WTC11 (cell line): ENCODE measurements at regions not wholly inside any gene's neighbourhood (a gene's known extent, or its start where the extent isn't known, plus 50 kb on each side); places are given as distances from the start of the nearest gene placed in this dataset.

Source experiments
- ATAC-seq: fragments of 200-7000 bp; cut with Tn5 transposase; 2 replicates; pipeline ENCODE4 v1.10.0; 2021; ENCODE audit warnings: mild to moderate bottlenecking, moderate library complexity
- CTCF ChIA-PET: fragments of 300-600 bp; sonication (Branson Sonifier 250); formaldehyde crosslinking; loops from one replicate; lab custom pipeline; 2021; ENCODE audit warnings: antibody characterized with exemption; lab: Charles Lee
- POLR2A ChIA-PET: fragments of 350-600 bp; sonication (Branson Sonifier 250); formaldehyde crosslinking; loops from one replicate; lab custom pipeline; 2021; ENCODE audit warnings: antibody characterized with exemption; lab: Charles Lee
- DNase-seq: peaks from one replicate; pipeline ENCODE4 v3.0.0; 2021; ENCODE audit warnings: low spot score
- H3K27ac Mint-ChIP-seq: 2 replicates; pipeline ENCODE4 v1.8.0; 2021; ENCODE audit warnings: mixed read lengths
- H3K27me3 Mint-ChIP-seq: 2 replicates; pipeline ENCODE4 v1.8.0; 2021; ENCODE audit warnings: low read depth, mild to moderate bottlenecking, moderate library complexity, mixed read lengths
- H3K36me3 Mint-ChIP-seq: 2 replicates; pipeline ENCODE4 v1.8.0; 2021; ENCODE audit warnings: mixed read lengths
- H3K4me1 Mint-ChIP-seq: 2 replicates; pipeline ENCODE4 v1.8.0; 2022; ENCODE audit warnings: mixed read lengths
- H3K4me3 Mint-ChIP-seq: 2 replicates; pipeline ENCODE4 v1.8.0; 2021; ENCODE audit warnings: mild to moderate bottlenecking, moderate library complexity, mixed read lengths
- H3K9me3 Mint-ChIP-seq: 2 replicates; pipeline ENCODE4 v1.8.0; 2021; ENCODE audit warnings: mixed read lengths
- AFF4 ChIP-seq: sonication (generic); formaldehyde crosslinking; IDR thresholded peaks from 2 replicates; pipeline ENCODE4 v1.8.1; 2023; ENCODE audit warnings: mild to moderate bottlenecking, missing genetic modification reagents, borderline replicate concordance
- CTCF ChIP-seq: fragments of 200-600 bp; IDR thresholded peaks from 2 replicates; pipeline ENCODE4 v1.8.0; 2022; ENCODE audit warnings: antibody characterized with exemption
- E2F1 ChIP-seq: sonication (generic); formaldehyde crosslinking; IDR thresholded peaks from 2 replicates; pipeline ENCODE4 v1.8.0; 2022; ENCODE audit warnings: mild to moderate bottlenecking, missing genetic modification reagents
- ETV6 ChIP-seq: sonication (generic); formaldehyde crosslinking; IDR thresholded peaks from 2 replicates; pipeline ENCODE4 v1.8.1; 2022; ENCODE audit warnings: mild to moderate bottlenecking, missing genetic modification reagents
- HMGA2 ChIP-seq: fragments of 250-450 bp; sonication (Bioruptor Pico); IDR thresholded peaks from 2 replicates; pipeline ENCODE4 v1.4.0; 2021; ENCODE audit warnings: mild to moderate bottlenecking, moderate library complexity
- IRF2 ChIP-seq: sonication (generic); formaldehyde crosslinking; IDR thresholded peaks from 2 replicates; pipeline ENCODE4 v1.8.0; 2022; ENCODE audit warnings: low read depth, missing genetic modification reagents, borderline replicate concordance
- MYBL2 ChIP-seq: sonication (generic); formaldehyde crosslinking; IDR thresholded peaks from 2 replicates; pipeline ENCODE4 v1.8.1; 2023; ENCODE audit warnings: mild to moderate bottlenecking, moderate library complexity, missing genetic modification reagents
- NR2C2 ChIP-seq: sonication (generic); formaldehyde crosslinking; IDR thresholded peaks from 2 replicates; pipeline ENCODE4 v1.8.0; 2022; ENCODE audit warnings: mild to moderate bottlenecking, missing genetic modification reagents
- PRRX2 ChIP-seq: fragments of 250-450 bp; sonication (Bioruptor Pico); IDR thresholded peaks from 2 replicates; pipeline ENCODE4 v1.8.0; 2021; ENCODE audit warnings: mild to moderate bottlenecking
- SMAD4 ChIP-seq: sonication (generic); formaldehyde crosslinking; IDR thresholded peaks from 2 replicates; pipeline ENCODE4 v1.8.0; 2022; ENCODE audit warnings: mild to moderate bottlenecking, missing genetic modification reagents
- TEAD1 ChIP-seq: sonication (generic); formaldehyde crosslinking; IDR thresholded peaks from 2 replicates; pipeline ENCODE4 v1.8.0; 2022; ENCODE audit warnings: mild to moderate bottlenecking, missing genetic modification reagents
- ZNF232 ChIP-seq: sonication (generic); formaldehyde crosslinking; IDR thresholded peaks from 2 replicates; pipeline ENCODE4 v1.8.0; 2022; ENCODE audit warnings: mild to moderate bottlenecking, missing genetic modification reagents
- ZNF416 ChIP-seq: fragments of 250-450 bp; sonication (Bioruptor Pico); IDR thresholded peaks from 2 replicates; pipeline ENCODE4 v1.9.0; 2021; ENCODE audit warnings: mild to moderate bottlenecking, inconsistent platforms
- ZNF671 ChIP-seq: fragments of 250-450 bp; sonication (Bioruptor Pico); IDR thresholded peaks from 2 replicates; pipeline ENCODE4 v1.8.0; 2021; ENCODE audit warnings: mild to moderate bottlenecking
- TF ChIP-seq, protein P1 (sequence below): fragments of 250-450 bp; sonication (Bioruptor Pico); conservative IDR thresholded peaks from 2 replicates; pipeline ENCODE4 v1.9.0; 2021; ENCODE audit warnings: mild to moderate bottlenecking
- TF ChIP-seq, protein P2 (sequence below): sonication (generic); formaldehyde crosslinking; IDR thresholded peaks from 2 replicates; pipeline ENCODE4 v1.8.1; 2022; ENCODE audit warnings: low read depth, missing genetic modification reagents, borderline replicate concordance

GRCh38 chr13:112174476-112175110 lies 107.6 kb downstream of the SOX1 start:
- Mint-ChIP-seq H3K4me3 (no peak overlapping the region), H3K4me1 (no peaks in the 10 kb centered on the region), H3K27me3 (no peaks in the 10 kb centered on the region; the same call in 1 of the 2 replicates), H3K9me3 (peaks cover 20% of the 10 kb centered on the region), H3K27ac (no peak overlapping the region), H3K36me3 (peaks cover 7% of the 10 kb centered on the region)
- POLR2A ChIA-PET, result no interaction called here
- DNase-seq (no peak), ATAC-seq (no peak)
- CTCF ChIA-PET, result no interaction called here
- TF ChIP-seq, protein P1, sequence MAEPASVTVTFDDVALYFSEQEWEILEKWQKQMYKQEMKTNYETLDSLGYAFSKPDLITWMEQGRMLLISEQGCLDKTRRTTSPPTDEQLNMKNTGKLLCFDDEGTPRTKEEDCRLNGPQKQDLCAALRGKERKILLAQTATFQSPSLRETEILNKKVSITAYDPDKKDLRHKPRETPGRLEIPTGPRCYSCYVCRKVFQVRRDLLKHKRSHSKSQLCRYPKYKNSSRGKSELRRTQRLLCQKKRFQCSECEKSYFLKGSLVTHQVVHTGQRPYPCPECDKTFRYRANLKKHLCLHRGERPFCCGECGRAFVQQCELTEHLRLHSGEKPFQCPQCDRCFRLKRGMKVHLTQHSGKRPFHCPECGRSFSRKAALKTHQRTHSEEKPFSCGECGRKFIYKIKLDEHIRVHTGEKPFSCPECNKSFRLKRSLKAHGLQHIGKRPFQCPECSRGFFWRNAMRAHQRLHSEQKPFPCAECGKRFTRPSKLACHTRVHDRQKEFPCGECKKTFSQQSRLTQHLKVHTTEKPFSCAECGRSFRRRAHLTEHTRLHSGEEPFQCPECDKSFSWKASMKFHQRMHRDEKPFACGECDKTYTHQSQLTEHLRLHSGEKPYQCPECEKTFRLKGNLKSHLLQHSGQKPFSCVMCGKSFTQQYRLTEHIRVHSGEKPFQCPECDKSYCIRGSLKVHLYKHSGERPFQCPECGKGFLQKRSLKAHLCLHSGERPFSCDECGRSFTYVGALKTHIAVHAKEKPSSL (CRISPR knock-in tag), result no peak
- no peak for TF ChIP-seq E2F1 (CRISPR knock-in tag)
- no peak for TF ChIP-seq ZNF671
- TF ChIP-seq MYBL2, result no peak
- TF ChIP-seq, protein P2, sequence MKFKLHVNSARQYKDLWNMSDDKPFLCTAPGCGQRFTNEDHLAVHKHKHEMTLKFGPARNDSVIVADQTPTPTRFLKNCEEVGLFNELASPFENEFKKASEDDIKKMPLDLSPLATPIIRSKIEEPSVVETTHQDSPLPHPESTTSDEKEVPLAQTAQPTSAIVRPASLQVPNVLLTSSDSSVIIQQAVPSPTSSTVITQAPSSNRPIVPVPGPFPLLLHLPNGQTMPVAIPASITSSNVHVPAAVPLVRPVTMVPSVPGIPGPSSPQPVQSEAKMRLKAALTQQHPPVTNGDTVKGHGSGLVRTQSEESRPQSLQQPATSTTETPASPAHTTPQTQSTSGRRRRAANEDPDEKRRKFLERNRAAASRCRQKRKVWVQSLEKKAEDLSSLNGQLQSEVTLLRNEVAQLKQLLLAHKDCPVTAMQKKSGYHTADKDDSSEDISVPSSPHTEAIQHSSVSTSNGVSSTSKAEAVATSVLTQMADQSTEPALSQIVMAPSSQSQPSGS, result no peak
- no peak for TF ChIP-seq ZNF416 (CRISPR knock-in tag)
- TF ChIP-seq AFF4 (CRISPR knock-in tag), result no peak
- TF ChIP-seq ETV6 (CRISPR knock-in tag), result no peak
- no peak for TF ChIP-seq SMAD4 (CRISPR knock-in tag)
- TF ChIP-seq TEAD1, result no peak
- TF ChIP-seq IRF2, result no peak
- no peak for TF ChIP-seq PRRX2 (CRISPR knock-in tag)
- TF ChIP-seq NR2C2, result no peak
- no peak for TF ChIP-seq ZNF232 (CRISPR knock-in tag)
- TF ChIP-seq HMGA2 (CRISPR knock-in tag), result no peak
- TF ChIP-seq CTCF, result no peak
